Erythroblast (primary cell): ENCODE measurements at regions not wholly inside any gene's neighbourhood (a gene's known extent, or its start where the extent isn't known, plus 50 kb on each side); places are given as distances from the start of the nearest gene placed in this dataset.
"Not testable (repeated sequence)": the region's sequence is repeated elsewhere in the genome, so short reads cannot be mapped to it uniquely, and the experiment has no call there.

Experiments used
- DNase-seq, 2 experiments: peaks; one replicate each; lab custom pipeline; 2025; lab: John Stamatoyannopoulos, UW
- GATA1 ChIP-seq: IDR thresholded peaks from 2 replicates; pipeline ENCODE4 v1.6.1; 2011; ENCODE audit warnings: low read depth, mild to moderate bottlenecking, control low read depth, low read length, moderate library complexity
- POLR2A ChIP-seq: IDR thresholded peaks from 2 replicates; pipeline ENCODE4 v1.6.1; 2011; ENCODE audit warnings: mild to moderate bottlenecking, low read length

- DNase-seq: no peak
- no peak for TF ChIP-seq GATA1
- TF ChIP-seq POLR2A: no peak
Observed at GRCh38 chr13:53101883-53102282, 73.3 kb downstream of the OLFM4 start.

GRCh38 chr13:53104136-53104535 is 75.5 kb downstream of the OLFM4 start:
- no peak for DNase-seq
- TF ChIP-seq POLR2A: no peak

- no peak for DNase-seq
- no peak for TF ChIP-seq POLR2A
- no peak for TF ChIP-seq GATA1
Observed at GRCh38 chr13:53105477-53105876, 76.9 kb downstream of the OLFM4 start.

GRCh38 chr13:53105890-53106289 is 77.3 kb downstream of the OLFM4 start:
- TF ChIP-seq POLR2A: no peak
- TF ChIP-seq GATA1: no peak
- no peak for DNase-seq

GRCh38 chr13:53110181-53110580 is 81.6 kb downstream of the OLFM4 start:
- DNase-seq: no peak
- TF ChIP-seq POLR2A (no peak), GATA1 (no peak)

- TF ChIP-seq POLR2A (no peak), GATA1 (no peak)
Observed at GRCh38 chr13:53110614-53111013, 82.0 kb downstream of the OLFM4 start.

GRCh38 chr13:53112522-53112921 is 83.9 kb downstream of the OLFM4 start:
- no peak for DNase-seq
- TF ChIP-seq GATA1: no peak

More at GRCh38 chr13:53110614-53111013, 82.0 kb downstream of the OLFM4 start:
- DNase-seq: no peak

- DNase-seq: not testable (repeated sequence)
Observed at GRCh38 chr13:53117048-53117447, 88.4 kb downstream of the OLFM4 start.

- TF ChIP-seq GATA1 (no peak), POLR2A (no peak)
- DNase-seq: no peak
Observed at GRCh38 chr13:53121131-53121773, 92.6 kb downstream of the OLFM4 start.

GRCh38 chr13:53121919-53122318 is 93.3 kb downstream of the OLFM4 start:
- no peak for TF ChIP-seq POLR2A
- no peak for TF ChIP-seq GATA1
- no peak for DNase-seq

GRCh38 chr13:53123536-53123935 is 94.9 kb downstream of the OLFM4 start:
- TF ChIP-seq GATA1 (no peak), POLR2A (no peak)
- no peak for DNase-seq

GRCh38 chr13:53124623-53125022 is 96.0 kb downstream of the OLFM4 start:
- TF ChIP-seq GATA1 (no peak), POLR2A (no peak)
- DNase-seq: no peak

GRCh38 chr13:53126841-53127245 is 98.2 kb downstream of the OLFM4 start:
- TF ChIP-seq POLR2A (no peak), GATA1 (no peak)

GRCh38 chr13:53127373-53127772 is 98.8 kb downstream of the OLFM4 start:
- DNase-seq: no peak
- TF ChIP-seq POLR2A (no peak), GATA1 (no peak)

More at GRCh38 chr13:53126841-53127245, 98.2 kb downstream of the OLFM4 start:
- DNase-seq: no peak

- DNase-seq: no peak
- TF ChIP-seq GATA1 (no peak), POLR2A (no peak)
Observed at GRCh38 chr13:53129864-53130393, 101.3 kb downstream of the OLFM4 start.
